ENCODE measurements at regions not wholly inside any gene's neighbourhood (a gene's known extent, or its start where the extent isn't known, plus 50 kb on each side); places are given as distances from the start of the nearest gene placed in this dataset.
"Not testable (repeated sequence)": the region's sequence is repeated elsewhere in the genome, so short reads cannot be mapped to it uniquely, and the experiment has no call there.

GRCh38 chr4:57193209-57193810 lies 83.1 kb upstream of the IGFBP7 start:
- no peak for DNase-seq (ENCODE audit: low read depth in 2 of 3, low spot score in 2 of 3)

GRCh38 chr4:57191523-57192034 lies 81.4 kb upstream of the IGFBP7 start:
- DNase-seq (ENCODE audit: low read depth in 2 of 3, low spot score in 2 of 3) = no peak

- peak in 1 of 3 experiments; percentile 4 for DNase-seq (ENCODE audit: low read depth in 2 of 3, low spot score in 2 of 3)
Measured at GRCh38 chr4:57190601-57191481, 80.7 kb upstream of the IGFBP7 start.

GRCh38 chr4:57187246-57187645 lies 77.1 kb upstream of the IGFBP7 start:
- no peak for DNase-seq (ENCODE audit: low read depth in 2 of 3, low spot score in 2 of 3)

GRCh38 chr4:57184378-57185029 lies 74.3 kb upstream of the IGFBP7 start:
- no peak for DNase-seq (ENCODE audit: low read depth in 2 of 3, low spot score in 2 of 3)

GRCh38 chr4:57182132-57182874 lies 72.1 kb upstream of the IGFBP7 start:
- no peak for DNase-seq (ENCODE audit: low read depth in 2 of 3, low spot score in 2 of 3)

GRCh38 chr4:57173136-57173535 lies 63.0 kb upstream of the IGFBP7 start:
- not testable (repeated sequence) for DNase-seq (ENCODE audit: low read depth in 2 of 3, low spot score in 2 of 3)

- DNase-seq (ENCODE audit: low read depth in 2 of 3, low spot score in 2 of 3) = no peak
Measured at GRCh38 chr4:57172065-57172464, 61.9 kb upstream of the IGFBP7 start.

GRCh38 chr4:57168982-57169381 lies 58.8 kb upstream of the IGFBP7 start:
- no peak for DNase-seq (ENCODE audit: low read depth in 2 of 3, low spot score in 2 of 3)

GRCh38 chr4:57163530-57164459 lies 53.6 kb upstream of the IGFBP7 start:
- DNase-seq (ENCODE audit: low read depth in 2 of 3, low spot score in 2 of 3) = peak; percentile 36 to 54 (median 54)

GRCh38 chr4:57162499-57163019 lies 52.4 kb upstream of the IGFBP7 start:
- no peak for DNase-seq (ENCODE audit: low read depth in 2 of 3, low spot score in 2 of 3)

All from activated CD8-positive, alpha-beta memory T cell treated with anti-CD3 and anti-CD28 coated beads for 48 hours (primary cell).